GM21526 (cell line): ENCODE measurements at regions not wholly inside any gene's neighbourhood (a gene's known extent, or its start where the extent isn't known, plus 50 kb on each side); places are given as distances from the start of the nearest gene placed in this dataset.

Experiments
- ATAC-seq: cut with Tn5 transposase; IDR thresholded peaks from one replicate; pipeline ENCODE4 v1.9.1; 2021; ENCODE audit warnings: moderate library complexity; ENCODE audit not compliant: unreplicated experiment, low FRiP score

DNA sequence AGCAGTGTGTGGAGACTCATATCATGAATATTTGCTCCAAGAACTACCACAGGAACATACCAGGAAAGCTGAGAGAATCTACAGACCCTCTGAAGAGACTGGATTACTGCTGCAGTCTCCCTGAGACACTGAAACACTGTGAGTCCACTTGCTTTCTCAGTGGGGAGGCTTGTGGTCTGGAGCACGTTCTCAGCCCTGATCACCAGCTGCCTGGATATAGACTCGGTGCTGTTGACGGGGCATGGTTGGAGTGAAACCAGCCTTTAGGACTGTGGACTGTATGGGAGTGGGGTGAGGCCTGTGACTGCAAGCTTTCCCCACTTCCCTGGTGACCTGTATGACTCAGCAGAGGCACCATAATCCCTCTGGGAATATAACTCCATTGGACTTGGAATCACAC lies 525.8 kb upstream of the FBXO33 start:
- ATAC-seq = no peak

DNA sequence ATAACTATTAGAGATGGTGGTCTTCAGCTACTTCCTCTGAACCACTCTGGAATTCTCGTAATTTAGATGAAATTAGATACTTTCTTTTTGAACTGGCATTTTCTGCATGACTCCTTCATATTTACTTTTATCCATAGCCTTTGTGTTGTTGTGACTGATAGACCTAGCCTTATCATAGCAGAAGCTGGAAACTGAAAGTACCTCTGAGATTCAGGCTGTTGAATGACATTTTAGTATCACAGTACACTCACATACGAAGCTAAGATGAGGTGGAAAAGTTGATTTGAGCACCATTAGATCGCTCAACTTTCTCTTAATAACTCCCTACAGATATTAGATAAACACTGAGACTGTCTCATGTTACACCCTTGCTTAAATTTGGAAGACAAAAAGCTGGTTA lies 525.1 kb upstream of the FBXO33 start:
- no peak for ATAC-seq

DNA sequence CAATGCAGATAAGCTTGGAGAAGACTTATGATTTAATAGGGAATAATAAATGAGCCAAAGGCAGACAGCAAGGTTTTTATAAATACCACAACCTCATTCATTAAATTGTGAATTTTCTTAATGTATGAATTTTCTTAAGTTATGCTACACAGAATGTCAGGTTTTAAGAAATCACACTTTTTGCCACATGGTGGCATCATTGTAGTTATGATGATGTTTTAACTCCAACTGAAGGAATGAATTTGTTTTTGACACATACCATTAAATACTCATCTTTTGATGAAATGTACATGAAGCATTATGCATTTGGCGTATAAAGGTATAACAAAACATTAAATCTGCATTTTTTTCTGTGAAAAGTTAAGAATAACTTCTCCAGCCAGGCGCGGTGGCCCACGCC lies 524.1 kb upstream of the FBXO33 start:
- ATAC-seq = no peak

DNA sequence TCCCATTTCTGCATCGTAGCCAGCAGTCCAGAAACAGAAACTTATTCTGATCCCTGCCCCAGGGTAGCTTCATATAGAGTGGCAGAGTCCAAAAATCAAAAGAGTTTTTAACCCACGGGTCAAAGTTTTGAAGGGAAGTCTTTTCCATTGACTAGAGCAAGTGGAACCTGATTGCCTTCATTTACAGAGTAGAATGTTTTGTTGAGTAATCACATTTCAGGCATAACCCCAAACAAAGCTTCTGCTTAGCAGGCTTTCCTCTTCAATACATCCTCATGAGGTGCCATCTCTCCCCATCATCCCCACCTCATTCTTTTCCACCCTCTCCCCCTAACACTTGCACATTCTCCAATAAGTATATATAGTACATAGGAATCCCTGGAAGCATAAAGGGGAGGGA lies 516.0 kb upstream of the FBXO33 start:
- no peak for ATAC-seq

DNA sequence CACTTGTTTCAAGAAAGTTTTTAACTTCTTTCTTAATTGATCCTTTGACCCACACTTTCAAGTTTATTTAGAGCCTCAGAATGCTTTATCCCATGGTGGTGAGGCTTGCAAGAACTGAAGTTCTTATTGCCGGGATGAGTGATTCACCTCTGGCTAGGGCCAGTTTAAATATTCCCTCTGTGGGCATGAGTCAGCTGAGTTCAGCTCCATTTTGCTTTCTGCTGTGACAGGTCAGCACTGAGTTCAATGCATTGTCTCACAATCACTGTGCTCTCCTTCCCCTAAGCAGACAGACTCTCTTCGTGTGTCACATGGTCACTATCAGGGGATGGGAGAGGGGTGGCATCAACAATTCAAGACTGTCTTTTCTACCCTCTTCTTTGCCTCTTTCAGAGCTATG lies 514.6 kb upstream of the FBXO33 start:
- ATAC-seq = no peak

DNA sequence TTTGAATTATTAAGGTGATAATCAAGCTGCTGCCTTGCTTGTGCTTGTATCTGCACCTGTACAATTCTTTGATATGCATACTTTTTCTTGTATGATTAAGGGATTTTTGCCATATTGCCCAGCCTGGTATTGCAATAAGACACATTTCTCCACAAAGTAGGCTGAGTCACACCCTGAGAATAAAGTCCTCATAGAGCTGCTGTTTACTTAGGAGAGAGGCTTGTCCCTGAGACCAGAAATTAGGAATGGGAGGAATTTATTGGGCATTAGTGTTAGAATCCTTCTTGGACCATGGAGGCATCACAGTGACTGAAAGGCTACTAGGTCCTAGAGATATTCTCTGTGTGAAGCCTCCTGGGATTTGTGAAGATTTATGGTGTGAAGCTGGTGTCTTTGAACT lies 506.8 kb upstream of the FBXO33 start:
- ATAC-seq = no peak

DNA sequence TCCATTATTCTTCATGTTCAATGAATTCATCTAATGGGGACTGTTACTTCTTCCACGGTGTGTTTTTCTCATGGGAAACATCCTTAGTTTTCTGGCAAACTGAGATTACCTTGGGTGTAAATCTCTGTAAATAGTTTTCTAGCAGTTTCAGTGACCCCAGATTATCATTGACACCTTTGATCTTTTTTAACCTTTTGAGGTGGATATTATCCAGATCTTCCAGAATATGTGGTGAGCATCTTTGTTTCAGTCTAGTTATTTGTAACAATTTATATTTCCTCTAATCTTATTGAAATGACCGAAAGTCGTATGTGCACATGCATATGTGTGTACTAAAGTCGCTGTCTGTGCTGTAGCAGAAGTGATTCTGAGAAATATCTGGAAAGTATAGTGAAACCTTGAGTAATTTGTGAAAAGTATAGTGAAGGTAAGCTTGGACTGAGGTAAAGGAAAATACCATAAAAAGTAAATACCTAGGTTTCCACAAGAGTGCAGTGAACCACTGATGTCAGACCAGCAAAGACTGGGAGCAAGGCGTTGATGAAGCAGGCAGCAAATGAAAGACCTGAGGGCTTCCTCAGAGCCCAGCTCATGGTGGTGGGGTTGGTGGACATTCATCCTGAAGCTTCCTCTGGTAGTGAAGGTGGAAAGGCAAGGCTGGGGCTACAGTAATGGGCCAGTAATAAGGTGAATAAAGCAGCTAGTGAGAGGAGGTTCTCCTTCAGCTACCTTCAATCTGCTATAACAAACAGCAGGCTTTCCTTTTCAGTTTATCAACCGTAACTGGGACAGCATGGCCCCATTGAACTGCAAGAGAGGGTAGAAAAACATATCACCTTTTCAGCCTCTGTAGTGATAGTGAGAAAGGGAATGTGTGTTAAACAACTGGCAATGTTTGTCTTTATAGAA lies 480.2 kb upstream of the FBXO33 start:
- peak; percentile 94 for ATAC-seq

DNA sequence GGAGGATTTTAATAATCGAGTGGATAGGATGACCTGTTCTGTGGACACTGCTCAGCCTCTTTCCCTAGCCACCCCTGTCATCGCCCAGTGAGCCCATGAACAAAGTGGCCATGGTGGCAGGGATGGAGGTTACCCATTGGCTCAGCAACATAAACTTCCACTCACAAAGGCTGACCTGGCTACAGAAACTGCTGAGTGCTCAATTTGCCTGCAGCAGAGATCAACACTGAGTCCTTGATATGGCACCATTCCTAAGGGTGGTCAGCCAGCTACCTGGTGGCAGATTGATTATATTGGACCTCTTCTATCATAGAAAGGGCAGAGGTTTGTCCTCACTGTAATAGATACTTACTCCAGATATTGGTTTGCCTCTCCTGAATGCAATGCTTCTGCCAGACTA lies 465.4 kb upstream of the FBXO33 start:
- ATAC-seq = no peak

DNA sequence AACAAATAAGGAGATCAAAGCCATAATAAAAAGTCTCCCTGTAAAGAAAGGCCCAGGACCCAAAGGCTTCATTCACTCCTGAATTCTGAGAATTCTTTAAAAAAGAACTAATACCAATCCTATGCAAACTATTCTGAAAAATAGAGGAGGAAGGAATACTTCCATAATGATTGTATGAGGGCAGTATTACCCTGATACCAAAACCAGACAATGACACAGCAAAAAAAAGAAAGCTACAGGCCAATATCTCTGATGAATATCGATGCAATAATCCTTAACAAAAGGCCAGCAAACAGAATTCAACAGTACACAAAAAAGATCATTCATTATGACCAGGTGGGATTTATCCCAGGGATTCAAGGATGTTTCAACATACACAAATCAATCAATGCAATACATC lies 457.8 kb upstream of the FBXO33 start:
- no peak for ATAC-seq

DNA sequence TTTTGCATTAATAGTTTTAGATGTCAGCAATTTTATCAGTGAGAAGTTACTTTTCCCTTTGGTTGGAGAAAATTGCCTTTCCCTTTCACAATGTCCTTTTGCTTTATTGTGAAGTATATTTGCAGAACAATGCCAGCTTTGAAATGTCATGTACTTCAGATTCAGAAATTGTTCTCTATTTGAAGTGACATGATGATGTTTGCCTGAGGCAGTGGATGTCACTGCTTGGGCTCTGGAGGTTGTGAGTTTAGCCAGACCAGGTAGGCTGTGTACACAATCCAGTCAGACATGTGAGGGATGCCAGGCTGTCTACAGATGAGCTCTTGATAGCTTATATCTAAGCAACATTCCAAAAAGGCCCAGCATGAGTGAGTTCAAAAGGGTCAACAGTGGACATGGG lies 451.9 kb upstream of the FBXO33 start:
- ATAC-seq = no peak

DNA sequence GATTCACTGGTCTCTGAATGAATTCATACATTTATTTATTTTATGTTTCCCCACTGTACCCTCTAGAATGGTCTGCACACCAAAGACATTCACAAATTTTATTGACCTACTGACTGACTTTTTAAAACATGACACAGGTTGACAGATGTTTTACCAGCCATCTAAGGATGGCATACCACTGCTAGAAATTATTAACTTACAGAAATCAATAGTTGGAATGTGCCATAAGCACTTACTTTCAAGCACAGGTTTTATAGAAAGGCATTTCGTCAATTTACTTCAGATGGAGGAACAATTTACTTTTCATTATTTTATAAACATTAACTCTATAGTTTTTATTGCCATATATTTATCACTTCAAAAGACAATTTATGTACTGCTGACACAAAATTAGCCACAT lies 448.7 kb upstream of the FBXO33 start:
- no peak for ATAC-seq

DNA sequence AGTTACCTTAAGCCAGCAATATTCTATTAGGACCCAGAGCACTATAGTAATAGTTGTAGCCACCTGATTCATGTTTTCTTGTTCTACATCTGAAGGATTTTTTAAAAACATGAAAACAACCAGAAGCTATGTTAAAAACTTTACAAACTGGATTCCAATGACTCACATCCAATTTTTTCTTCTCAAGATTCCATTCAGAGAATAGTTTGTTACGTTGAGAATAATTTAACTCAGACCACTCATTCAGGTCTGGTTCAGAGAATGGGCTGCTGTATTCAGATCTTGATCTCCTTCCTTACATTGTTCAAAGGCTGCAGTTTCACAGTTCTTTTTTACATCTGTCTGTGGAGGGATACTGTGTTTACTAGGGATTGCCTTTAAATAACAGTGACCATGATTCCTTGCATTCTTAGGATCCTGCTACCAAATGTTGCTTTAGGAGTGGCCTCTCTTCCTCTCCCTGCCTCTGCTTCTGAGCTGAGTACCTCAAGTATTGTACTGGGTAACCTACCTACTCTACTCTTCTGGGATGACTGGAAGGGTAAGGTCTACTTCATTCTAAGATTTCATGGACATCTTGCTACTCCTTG lies 448.0 kb upstream of the FBXO33 start:
- ATAC-seq = no peak

DNA sequence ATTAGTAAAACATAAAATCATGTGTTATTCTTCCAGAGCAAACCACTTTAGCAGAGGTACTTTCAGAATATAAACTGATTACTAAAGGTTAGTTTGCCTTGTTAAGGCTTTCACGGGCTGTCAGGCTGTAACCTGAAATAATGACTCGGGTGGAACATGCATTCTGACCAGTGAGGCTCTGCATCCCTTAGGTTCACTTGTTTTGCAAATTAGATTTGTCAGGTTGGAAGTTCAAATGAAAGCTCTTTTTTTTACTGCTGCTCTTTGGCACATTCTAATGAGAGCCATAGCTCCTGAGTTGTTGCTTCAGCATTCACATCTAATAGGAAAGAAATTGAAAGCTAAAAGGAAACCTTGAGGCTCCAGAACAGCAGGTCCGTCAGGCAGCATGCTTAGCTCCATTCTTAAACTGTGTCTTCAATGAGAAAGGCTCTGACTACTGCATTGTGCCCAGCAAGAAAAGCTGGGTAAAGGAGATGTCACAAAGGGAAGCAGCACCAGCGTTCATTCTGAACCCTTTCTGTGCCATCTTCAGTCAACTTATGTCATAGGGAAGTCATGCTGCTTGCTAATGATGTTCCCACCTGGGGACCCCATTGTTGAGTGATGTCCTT lies 445.5 kb upstream of the FBXO33 start:
- no peak for ATAC-seq

DNA sequence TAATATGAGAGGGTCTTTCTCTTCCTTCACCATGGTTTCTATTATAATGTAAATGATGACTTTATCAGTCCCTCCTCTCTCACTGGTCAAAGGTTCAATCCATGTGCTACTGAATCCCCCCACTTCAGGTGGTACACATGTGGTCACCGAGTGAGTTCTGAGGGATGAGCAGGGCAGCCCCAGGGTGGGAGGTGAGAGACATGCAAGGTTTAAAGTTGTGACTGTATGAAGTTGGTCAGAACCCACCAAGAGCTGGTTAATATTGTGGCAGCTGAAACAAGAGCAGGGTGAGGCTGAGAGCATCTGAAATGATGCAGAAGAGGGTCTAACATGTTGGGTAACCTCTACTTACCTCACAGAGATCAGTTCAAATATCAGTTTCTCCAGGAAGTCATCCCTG lies 444.7 kb upstream of the FBXO33 start:
- no peak for ATAC-seq

DNA sequence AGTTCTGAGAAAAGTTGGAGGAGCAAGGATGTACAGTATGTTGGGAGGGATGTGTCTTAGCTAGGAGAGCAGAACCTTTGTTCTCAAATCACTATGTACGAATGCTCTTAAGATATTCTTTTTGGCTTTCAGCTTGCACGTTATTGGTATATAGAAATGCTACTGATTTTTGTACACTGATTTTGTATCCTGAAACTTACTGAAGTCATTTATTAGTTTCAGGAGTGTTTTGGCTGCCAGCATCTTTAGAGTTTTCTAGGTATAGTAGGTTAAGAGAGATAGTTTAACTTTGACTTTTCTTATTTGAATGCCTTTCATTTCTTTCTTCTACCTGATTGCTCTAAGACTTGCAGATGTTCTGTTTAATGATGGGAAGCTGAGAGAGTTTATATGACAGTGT lies 442.8 kb upstream of the FBXO33 start:
- ATAC-seq = no peak

DNA sequence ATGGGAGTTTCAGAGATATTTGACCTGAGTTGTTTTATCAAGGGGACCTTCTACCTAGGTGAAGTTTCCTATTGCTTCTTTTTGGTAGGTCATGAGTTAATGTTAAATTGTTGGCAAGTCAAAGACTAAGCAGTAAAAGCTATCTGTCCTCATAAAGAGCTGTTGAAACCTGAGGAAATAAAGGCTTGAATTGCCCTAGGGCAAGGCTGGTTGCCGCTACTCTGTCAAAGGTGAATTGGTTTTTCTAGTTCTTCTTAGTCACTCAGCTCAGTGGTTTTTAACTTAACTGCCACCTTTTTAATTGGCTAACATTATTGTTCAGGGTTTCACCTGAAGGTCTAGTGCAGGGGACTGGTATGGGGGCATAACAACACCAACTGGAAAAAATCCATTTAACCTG lies 441.6 kb upstream of the FBXO33 start:
- ATAC-seq = no peak

DNA sequence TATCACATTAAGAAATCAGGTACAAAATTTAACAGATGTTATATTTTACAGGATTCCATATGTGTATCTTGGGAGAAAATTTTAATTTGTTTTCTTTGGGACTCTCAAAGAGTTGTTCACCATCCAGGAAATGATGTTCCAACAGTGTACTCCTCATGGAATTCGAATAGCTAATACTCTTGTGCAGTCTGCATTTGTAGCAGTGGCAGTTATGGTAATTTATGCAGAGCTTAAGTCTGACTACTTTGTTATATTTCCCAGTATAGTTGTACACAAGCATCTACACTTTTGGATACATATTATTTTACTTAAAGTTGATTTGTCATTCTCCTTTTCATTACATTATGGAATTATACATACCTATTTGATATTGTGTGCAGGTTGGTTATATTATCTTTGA lies 436.7 kb upstream of the FBXO33 start:
- ATAC-seq = no peak

DNA sequence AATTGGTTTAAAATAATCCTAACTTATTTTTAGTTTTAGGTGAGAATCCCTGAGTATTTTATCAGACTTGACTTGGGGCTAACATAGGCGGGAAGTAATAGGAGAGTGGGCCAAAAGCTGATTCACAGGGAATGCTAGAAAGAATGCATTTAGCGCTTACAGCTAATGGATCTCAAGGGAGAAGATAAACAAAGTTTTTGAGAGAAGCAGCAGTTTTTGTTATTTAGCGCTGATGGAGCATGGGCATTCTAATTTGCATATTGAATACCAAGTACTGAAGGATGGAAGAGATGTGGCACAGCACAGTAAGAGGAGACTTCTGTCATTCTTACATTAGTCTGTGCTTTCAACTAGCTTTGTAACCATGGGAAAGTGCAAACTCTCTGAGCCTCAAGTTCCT lies 436.0 kb upstream of the FBXO33 start:
- no peak for ATAC-seq

DNA sequence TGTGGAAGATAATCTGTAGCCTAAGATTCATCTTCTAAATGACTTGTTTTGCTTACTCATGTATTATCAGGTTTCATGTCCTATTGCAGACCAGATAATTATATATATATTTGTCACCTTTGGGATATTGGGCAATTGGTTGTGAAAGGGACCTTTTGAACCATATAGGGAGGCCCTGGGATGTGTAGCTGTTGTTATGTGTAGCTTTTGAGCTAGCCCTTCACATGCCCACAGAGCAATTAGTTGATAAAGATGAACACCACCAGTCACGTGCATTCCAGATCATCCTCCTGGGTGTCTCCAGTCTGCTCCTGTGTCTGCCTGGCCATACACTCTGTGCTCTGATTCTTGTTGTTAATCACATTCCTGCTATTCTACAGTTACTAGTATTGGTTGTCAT lies 431.2 kb upstream of the FBXO33 start:
- ATAC-seq = no peak

DNA sequence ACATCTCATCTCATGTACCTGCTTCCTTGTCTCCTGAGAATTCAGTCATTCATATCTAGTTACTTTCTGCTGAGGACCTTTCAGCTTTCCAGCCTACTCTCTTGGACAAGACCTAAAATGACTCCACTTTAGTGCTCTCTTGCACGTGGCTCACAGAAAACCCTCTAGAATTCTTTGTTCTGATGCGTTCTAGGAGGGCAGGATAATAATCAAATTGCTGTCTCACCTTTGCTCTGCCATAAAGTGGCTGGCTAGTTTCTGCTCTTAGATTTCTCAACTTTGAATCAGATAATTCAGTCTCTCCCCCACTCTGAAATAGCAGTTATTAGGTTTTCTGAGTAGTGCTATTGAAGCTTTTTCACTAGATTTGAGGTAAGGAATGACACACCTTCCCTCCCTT lies 429.5 kb upstream of the FBXO33 start:
- ATAC-seq = no peak

DNA sequence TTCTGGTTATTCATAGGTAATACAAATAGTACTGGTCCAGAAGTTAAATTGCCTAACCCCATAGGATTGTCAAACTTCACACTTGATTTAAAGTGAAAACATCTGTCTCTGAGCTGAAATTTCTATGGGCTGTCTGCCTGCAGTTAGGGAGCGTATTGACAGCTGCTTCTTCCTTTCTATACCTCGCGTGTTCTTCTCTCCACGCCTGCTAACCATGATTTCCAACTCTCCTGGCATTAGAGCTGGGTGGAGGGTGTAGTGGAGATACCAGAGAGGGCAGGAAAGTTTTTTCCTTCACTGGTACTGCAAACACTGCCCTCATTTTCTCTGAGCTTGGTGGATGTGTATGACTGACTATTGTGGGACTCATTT lies 429.0 kb upstream of the FBXO33 start:
- ATAC-seq = no peak

DNA sequence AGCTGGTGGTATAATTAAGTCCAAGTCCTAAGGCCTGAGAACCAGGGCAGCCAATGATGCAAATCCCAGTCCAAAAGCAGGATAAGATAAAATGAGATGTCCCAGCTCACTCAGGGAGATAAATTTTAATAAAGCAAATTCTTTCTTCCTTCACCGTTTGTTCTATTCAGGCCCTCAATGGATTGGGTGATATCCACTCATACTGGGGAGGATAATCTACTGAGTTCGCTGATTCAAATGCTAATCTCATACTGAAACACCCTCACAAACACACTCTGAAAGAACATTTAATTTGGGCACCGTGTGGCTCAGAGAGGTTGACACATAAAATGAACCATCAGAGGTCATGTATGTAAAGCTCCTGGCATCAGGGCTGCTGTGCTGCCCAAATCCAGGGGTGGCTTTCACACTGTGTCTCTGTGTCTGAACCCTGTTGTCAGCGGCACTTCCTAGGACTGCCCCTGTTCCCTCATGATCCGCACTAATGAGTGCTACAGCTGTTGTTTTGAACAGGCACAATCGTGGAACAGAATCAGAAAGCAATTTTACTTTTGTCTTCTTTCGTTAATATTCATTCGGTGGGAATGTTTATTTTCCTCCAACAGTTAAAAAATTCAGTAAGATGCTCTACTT lies 428.5 kb upstream of the FBXO33 start:
- no peak for ATAC-seq
